MM.1S (cell line): ENCODE measurements at regions not wholly inside any gene's neighbourhood (a gene's known extent, or its start where the extent isn't known, plus 50 kb on each side); places are given as distances from the start of the nearest gene placed in this dataset.

ENCODE experiments used
- CTCF ChIP-seq: fragments of 300-600 bp; sonication (generic); IDR thresholded peaks from 2 replicates; pipeline ENCODE4 v1.5.1; 2016; ENCODE audit warnings: antibody characterized with exemption, low read length, mixed read lengths
- EZH2 ChIP-seq: fragments of 300-600 bp; sonication (generic); optimal IDR thresholded peaks from 2 replicates; pipeline ENCODE3; 2017; ENCODE audit warnings: low read depth, mild to moderate bottlenecking, antibody characterized with exemption, low read length, mixed read lengths
- EZH2phosphoT487 ChIP-seq: fragments of 300-600 bp; sonication (generic); IDR thresholded peaks from 2 replicates; pipeline ENCODE4 v1.6.1; 2018; ENCODE audit warnings: antibody characterized with exemption, low read length

DNA sequence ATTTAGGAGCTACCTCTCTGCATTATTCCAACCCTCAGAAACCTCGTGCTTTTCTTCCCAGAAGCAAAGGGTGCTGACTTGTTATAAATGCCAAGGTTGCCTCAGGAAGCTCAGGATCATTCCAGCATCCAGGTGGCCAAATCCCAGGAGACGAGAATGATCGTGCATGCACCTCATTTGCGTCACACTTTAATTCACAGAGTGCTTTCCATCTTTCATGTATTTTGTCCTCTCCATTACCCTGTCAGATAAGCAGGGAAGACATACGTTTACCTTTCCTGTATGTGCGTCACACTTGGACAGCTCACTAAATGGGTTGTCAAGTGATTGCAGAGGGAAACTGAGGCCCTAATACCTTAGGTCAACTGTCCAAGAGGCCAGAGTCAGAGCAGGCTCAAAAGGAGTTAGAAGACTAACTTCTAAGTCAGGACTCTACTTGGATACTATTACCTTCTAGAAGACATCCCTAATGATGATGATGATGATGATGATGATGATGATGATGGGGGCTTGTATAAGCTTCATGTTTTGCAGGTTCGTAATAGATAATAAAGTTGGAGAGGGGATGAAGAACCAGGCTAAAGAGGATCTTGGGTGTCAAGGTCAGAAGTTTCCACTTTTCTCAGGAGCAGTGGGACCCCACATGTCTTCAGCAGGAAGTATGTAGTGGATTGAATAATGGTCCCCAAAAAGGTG lies 150.6 kb upstream of the TNRC6C start:
- TF ChIP-seq CTCF (no peak), EZH2 (no peak), EZH2phosphoT487 (no peak)
